Central memory CD8-positive, alpha-beta T cell (primary cell): ENCODE measurements at regions not wholly inside any gene's neighbourhood (a gene's known extent, or its start where the extent isn't known, plus 50 kb on each side); places are given as distances from the start of the nearest gene placed in this dataset.
"Not testable (repeated sequence)": the region's sequence is repeated elsewhere in the genome, so short reads cannot be mapped to it uniquely, and the experiment has no call there.

Experiments
- ATAC-seq: fragments of 150-1000 bp; cut with Tn5 transposase; replicated peaks from 2 replicates; pipeline ENCODE4 v1.10.0; 2022; ENCODE audit warnings: mild to moderate bottlenecking, moderate FRiP score, moderate number of reproducible peaks; ENCODE audit not compliant: poor library complexity, severe bottlenecking; ENCODE audit errors: extremely low read depth
- DNase-seq, 2 donors: peaks; one replicate each; pipeline ENCODE4 v3.0.0; 2021; ENCODE audit warnings: low spot score in 2 of 2
- H3K27ac Mint-ChIP-seq: one replicate; pipeline ENCODE4 v1.8.0; 2022; ENCODE audit warnings: low read depth, mild to moderate bottlenecking, moderate library complexity, mixed read lengths
- H3K27me3 Mint-ChIP-seq: one replicate; pipeline ENCODE4 v1.8.0; 2022; ENCODE audit warnings: mixed read lengths
- H3K36me3 Mint-ChIP-seq: one replicate; pipeline ENCODE4 v1.8.0; 2022; ENCODE audit warnings: mild to moderate bottlenecking, moderate library complexity, mixed read lengths; ENCODE audit not compliant: insufficient read depth
- H3K4me1 Mint-ChIP-seq: one replicate; pipeline ENCODE4 v1.8.0; 2022; ENCODE audit warnings: mixed read lengths
- H3K4me3 Mint-ChIP-seq: one replicate; pipeline ENCODE4 v1.8.0; 2022; ENCODE audit warnings: mild to moderate bottlenecking, moderate library complexity, mixed read lengths
- H3K9me3 Mint-ChIP-seq: one replicate; pipeline ENCODE4 v1.8.0; 2022; ENCODE audit warnings: mixed read lengths

DNA sequence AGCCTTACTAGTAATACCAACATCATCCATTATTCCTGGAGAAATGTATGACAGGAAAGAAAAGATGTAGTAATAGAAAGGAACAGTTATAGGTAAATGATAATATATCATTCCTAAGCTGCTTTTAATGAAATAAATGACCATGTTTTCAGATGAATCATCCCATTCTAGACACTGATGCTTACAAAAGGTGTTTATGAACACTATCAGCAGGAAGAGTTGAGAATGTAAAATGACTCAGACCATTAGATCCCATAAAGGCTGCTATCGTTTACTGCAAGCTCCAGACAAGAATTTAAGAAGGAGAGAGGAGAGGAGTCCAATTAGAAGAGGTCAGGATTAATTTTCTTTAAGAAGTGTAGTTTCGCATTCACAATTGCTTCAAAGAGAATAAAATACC lies 1033.5 kb downstream of the EFNA5 start:
- Mint-ChIP-seq H3K27ac (no peak overlapping the region), H3K4me3 (no peak overlapping the region), H3K4me1 (no peaks in the 10 kb centered on the region), H3K36me3 (no peaks in the 10 kb centered on the region), H3K27me3 (no peaks in the 10 kb centered on the region), H3K9me3 (peaks cover 10% of the 10 kb centered on the region)
- DNase-seq = no peak
- no peak for ATAC-seq

DNA sequence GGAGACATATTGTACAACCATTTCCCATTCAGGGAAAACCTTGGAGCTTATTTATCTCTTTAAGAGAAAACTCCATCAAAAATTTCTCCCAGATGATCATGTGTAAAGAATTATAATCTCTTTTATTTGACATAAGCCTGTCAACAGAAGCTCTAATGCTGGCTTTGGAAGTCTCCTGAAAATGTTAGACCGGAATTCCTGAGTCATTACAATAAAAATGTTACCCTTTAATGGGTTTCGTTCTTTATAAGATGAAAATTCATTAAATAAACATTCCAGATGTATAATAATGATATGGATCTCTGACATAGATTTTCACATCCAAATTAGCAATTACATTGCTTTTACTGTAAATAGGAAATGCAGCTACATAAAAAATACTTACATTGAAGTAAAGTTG lies 1036.4 kb downstream of the EFNA5 start:
- H3K27me3 Mint-ChIP-seq = no peaks in the 10 kb centered on the region
- no peak for ATAC-seq
- H3K36me3 Mint-ChIP-seq = no peaks in the 10 kb centered on the region
- no peak for DNase-seq
- H3K4me3 Mint-ChIP-seq = no peak overlapping the region
- H3K27ac Mint-ChIP-seq = no peak overlapping the region
- H3K9me3 Mint-ChIP-seq = peaks cover 7% of the 10 kb centered on the region
- H3K4me1 Mint-ChIP-seq = no peaks in the 10 kb centered on the region

GRCh38 chr5:106633825-106634224 lies 1036.9 kb downstream of the EFNA5 start:
- no peaks in the 10 kb centered on the region for H3K4me1 Mint-ChIP-seq
- H3K27me3 Mint-ChIP-seq = no peaks in the 10 kb centered on the region
- ATAC-seq (no peak), DNase-seq (no peak)
- H3K27ac Mint-ChIP-seq = no peak overlapping the region
- no peak overlapping the region for H3K4me3 Mint-ChIP-seq
- no peaks in the 10 kb centered on the region for H3K36me3 Mint-ChIP-seq
- peaks cover 7% of the 10 kb centered on the region for H3K9me3 Mint-ChIP-seq

DNA sequence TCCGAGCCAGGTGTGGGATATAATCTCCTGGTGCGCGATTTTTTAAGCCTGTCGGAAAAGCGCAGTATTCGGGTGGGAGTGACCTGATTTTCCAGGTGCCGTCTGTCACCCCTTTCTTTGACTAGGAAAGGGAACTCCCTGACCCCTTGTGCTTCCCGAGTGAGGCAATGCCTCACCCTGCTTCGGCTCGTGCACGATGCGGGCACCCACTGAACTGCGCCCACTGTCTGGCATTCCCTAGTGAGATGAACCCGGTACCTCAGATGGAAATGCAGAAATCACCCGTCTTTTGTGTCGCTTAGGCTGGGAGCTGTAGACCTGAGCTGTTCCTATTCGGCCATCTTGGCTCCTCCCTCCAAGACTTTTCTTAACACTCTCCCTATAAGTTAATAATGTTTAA lies 1042.3 kb downstream of the EFNA5 start:
- H3K4me1 Mint-ChIP-seq, ATAC-seq, DNase-seq, H3K27ac Mint-ChIP-seq, H3K36me3 Mint-ChIP-seq, H3K4me3 Mint-ChIP-seq, H3K27me3 Mint-ChIP-seq: not testable (repeated sequence)
- peaks cover 12% of the 10 kb centered on the region for H3K9me3 Mint-ChIP-seq

DNA sequence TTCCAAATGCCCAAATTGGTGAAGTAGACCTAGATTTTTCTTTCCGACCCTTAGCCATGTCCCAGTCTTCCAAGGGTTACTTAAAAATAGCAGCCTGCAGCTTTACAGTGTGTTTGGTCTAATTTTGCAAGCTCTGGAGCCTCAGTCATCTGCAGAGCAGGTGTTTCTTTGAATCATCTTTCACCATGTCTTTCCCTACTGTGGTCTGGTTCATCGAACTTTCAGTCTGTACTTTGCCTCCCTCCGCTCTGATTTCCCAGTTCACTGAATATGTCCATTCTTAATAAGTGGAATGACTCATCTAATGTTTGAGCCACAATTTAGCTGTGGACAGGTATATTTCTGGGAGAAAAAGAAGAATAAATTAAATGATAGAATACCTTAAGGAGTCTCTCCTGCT lies 1060.7 kb downstream of the EFNA5 start:
- H3K4me3 Mint-ChIP-seq = no peak overlapping the region
- H3K36me3 Mint-ChIP-seq = no peaks in the 10 kb centered on the region
- no peak overlapping the region for H3K27ac Mint-ChIP-seq

DNA sequence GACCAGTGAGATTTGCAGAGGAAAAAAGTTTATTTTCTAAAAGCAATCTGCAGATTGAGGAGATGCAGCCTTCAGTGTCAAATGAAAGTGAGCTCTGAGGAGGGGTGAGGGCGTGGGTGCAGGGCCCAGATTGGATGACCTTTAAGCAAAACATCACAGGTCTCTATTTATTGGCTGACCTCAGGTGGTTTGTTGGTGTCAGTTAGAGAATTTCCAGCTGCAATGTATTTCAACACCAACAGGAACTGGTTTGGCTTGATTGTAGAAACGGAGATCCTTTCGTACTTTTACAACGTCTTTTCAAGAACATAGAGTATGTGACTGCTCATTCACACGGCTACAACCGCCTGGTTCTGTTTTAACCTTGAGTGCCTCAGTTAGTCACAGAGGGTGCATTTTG lies 1069.1 kb downstream of the EFNA5 start:
- ATAC-seq (no peak), DNase-seq (no peak)
- Mint-ChIP-seq H3K4me1 (no peaks in the 10 kb centered on the region), H3K4me3 (no peak overlapping the region), H3K9me3 (peaks cover 5% of the 10 kb centered on the region), H3K27ac (no peak overlapping the region), H3K36me3 (no peaks in the 10 kb centered on the region), H3K27me3 (no peaks in the 10 kb centered on the region)

More for the DNA sequence above, 1060.7 kb downstream of the EFNA5 start:
- DNase-seq (no peak), ATAC-seq (no peak)
- no peaks in the 10 kb centered on the region for H3K9me3 Mint-ChIP-seq
- H3K4me1 Mint-ChIP-seq = no peaks in the 10 kb centered on the region
- H3K27me3 Mint-ChIP-seq = no peaks in the 10 kb centered on the region

- Mint-ChIP-seq H3K9me3 (peaks cover 7% of the 10 kb centered on the region), H3K4me1 (no peaks in the 10 kb centered on the region), H3K27ac (no peak overlapping the region), H3K4me3 (no peak overlapping the region), H3K36me3 (no peaks in the 10 kb centered on the region), H3K27me3 (no peaks in the 10 kb centered on the region)
- ATAC-seq (no peak), DNase-seq (no peak)
Observed at GRCh38 chr5:106600803-106601202, 1069.9 kb downstream of the EFNA5 start.

- ATAC-seq (no peak), DNase-seq (no peak)
- peaks cover 10% of the 10 kb centered on the region for H3K9me3 Mint-ChIP-seq
- no peaks in the 10 kb centered on the region for H3K36me3 Mint-ChIP-seq
- no peaks in the 10 kb centered on the region for H3K4me1 Mint-ChIP-seq
- no peaks in the 10 kb centered on the region for H3K27me3 Mint-ChIP-seq
- no peak overlapping the region for H3K27ac Mint-ChIP-seq
- H3K4me3 Mint-ChIP-seq = no peak overlapping the region
Observed at GRCh38 chr5:106595864-106596263, 1074.9 kb downstream of the EFNA5 start.

- DNase-seq = no peak
- no peak overlapping the region for H3K4me3 Mint-ChIP-seq
- H3K27me3 Mint-ChIP-seq = no peaks in the 10 kb centered on the region
- no peak overlapping the region for H3K27ac Mint-ChIP-seq
- H3K4me1 Mint-ChIP-seq = no peaks in the 10 kb centered on the region
- H3K36me3 Mint-ChIP-seq = no peaks in the 10 kb centered on the region
- ATAC-seq = no peak
- no peaks in the 10 kb centered on the region for H3K9me3 Mint-ChIP-seq
Observed at GRCh38 chr5:106584268-106584667, 1086.5 kb downstream of the EFNA5 start.

DNA sequence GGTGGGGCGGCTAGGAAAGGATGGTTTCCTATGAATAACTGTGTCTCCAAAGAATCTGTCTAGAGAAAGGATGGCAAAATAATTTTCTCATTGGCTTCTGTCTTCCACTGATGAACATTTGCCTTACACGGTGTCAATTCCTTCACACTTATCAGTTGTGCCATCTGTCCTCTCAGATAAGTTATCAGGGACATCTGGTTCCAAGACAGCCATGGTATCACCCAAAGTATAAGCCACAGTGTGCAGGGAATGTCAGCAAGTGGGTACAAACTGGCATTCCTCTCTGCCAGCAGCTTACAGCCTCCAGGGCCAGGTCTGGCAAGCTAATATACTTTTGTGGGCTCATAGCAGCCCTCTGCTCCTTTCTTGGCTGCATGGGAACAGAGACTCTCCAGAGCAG lies 1092.0 kb downstream of the EFNA5 start:
- H3K27me3 Mint-ChIP-seq = no peaks in the 10 kb centered on the region
- no peaks in the 10 kb centered on the region for H3K36me3 Mint-ChIP-seq
- no peak overlapping the region for H3K27ac Mint-ChIP-seq
- no peaks in the 10 kb centered on the region for H3K4me1 Mint-ChIP-seq
- H3K4me3 Mint-ChIP-seq = no peak overlapping the region
- DNase-seq (no peak), ATAC-seq (no peak)
- H3K9me3 Mint-ChIP-seq = no peaks in the 10 kb centered on the region

DNA sequence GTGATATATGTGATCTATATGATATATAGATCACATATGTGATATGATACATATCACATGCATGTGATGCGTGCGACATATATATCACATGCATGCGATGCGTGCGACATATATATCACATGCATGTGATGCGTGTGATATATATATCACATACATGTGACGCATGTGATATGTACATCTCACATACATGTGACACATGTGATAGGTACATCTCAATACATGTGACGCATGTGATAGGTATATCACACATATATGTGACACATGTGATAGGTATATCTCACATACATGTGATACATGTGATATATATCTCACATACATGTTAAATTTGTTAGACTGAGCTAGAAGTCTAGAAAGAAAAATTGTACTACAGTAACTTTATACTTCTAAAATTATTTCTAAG lies 1095.9 kb downstream of the EFNA5 start:
- H3K27me3 Mint-ChIP-seq = no peaks in the 10 kb centered on the region

DNA sequence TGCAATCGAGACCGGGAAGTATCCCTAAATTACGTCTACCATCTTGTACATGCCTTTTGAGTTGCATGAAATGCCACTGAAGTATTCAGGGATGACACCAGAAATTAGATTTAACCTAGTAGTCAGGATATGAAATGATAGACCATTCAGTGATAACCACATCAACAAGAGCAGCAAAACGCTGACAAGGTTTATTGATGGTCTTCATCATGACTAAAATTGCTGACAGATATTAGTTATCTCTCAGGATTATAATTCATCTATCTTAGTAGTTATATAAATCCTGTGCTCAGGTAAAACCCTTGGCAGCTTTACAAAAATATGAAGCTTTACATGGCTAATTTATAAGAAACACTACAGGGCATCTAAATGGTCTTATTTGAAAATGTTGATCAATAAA lies 1104.7 kb downstream of the EFNA5 start:
- Mint-ChIP-seq H3K36me3 (no peaks in the 10 kb centered on the region), H3K4me3 (no peak overlapping the region), H3K27me3 (no peaks in the 10 kb centered on the region), H3K4me1 (no peaks in the 10 kb centered on the region), H3K9me3 (peaks cover 5% of the 10 kb centered on the region), H3K27ac (no peak overlapping the region)
- DNase-seq (no peak), ATAC-seq (no peak)

More for the DNA sequence above, 1095.9 kb downstream of the EFNA5 start:
- no peak overlapping the region for H3K4me3 Mint-ChIP-seq
- ATAC-seq = no peak
- no peaks in the 10 kb centered on the region for H3K4me1 Mint-ChIP-seq
- no peak for DNase-seq
- H3K27ac Mint-ChIP-seq = no peak overlapping the region
- no peaks in the 10 kb centered on the region for H3K36me3 Mint-ChIP-seq
- H3K9me3 Mint-ChIP-seq = no peaks in the 10 kb centered on the region

DNA sequence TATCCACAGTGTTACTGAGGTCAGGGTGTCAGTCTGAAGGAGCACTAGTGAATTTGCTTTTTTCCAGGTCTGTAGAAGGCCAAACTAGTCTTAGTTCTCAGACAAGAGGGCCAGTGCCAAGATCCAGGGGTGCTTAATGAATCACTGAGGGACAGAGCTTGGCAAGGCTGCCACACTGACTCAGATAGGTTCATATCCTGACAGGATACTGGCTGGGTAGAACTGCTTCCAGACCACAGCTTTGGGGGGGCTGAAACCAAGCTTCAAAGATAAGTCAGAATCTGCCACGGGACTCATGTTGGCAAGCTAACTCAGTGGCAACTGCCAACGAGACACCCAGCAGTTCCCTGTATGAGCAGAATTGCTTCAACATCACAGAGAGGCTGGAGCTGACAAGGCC lies 1125.4 kb downstream of the EFNA5 start:
- no peak for ATAC-seq
- H3K4me1 Mint-ChIP-seq = no peaks in the 10 kb centered on the region
- DNase-seq = no peak
- no peak overlapping the region for H3K4me3 Mint-ChIP-seq
- no peaks in the 10 kb centered on the region for H3K27me3 Mint-ChIP-seq
- no peaks in the 10 kb centered on the region for H3K36me3 Mint-ChIP-seq
- H3K9me3 Mint-ChIP-seq = no peaks in the 10 kb centered on the region
- no peak overlapping the region for H3K27ac Mint-ChIP-seq

GRCh38 chr5:106543330-106543729 lies 1127.4 kb downstream of the EFNA5 start:
- Mint-ChIP-seq H3K27ac (no peak overlapping the region), H3K4me1 (no peaks in the 10 kb centered on the region), H3K4me3 (no peak overlapping the region), H3K27me3 (no peaks in the 10 kb centered on the region), H3K36me3 (no peaks in the 10 kb centered on the region), H3K9me3 (no peaks in the 10 kb centered on the region)
- ATAC-seq (no peak), DNase-seq (no peak)
